A549 (cell line): ENCODE measurements at regions not wholly inside any gene's neighbourhood (a gene's known extent, or its start where the extent isn't known, plus 50 kb on each side); places are given as distances from the start of the nearest gene placed in this dataset.

Experiments
- EP300 ChIP-seq, 2 experiments: fragments of >200 bp; sonication (Bioruptor Twin); formaldehyde crosslinking; IDR thresholded peaks; 2 replicates in 1 of 2; 3 replicates in 1 of 2; pipeline ENCODE4 v1.6.1; 2016 to 2017
- MAX ChIP-seq: IDR thresholded peaks from 2 replicates; pipeline ENCODE4 v1.6.1; 2012
- POLR2A ChIP-seq: IDR thresholded peaks from 2 replicates; pipeline ENCODE4 v1.6.1; 2012; ENCODE audit warnings: mild to moderate bottlenecking, low read length
- RARB ChIP-seq: fragments of 250-450 bp; sonication (Bioruptor Pico); IDR thresholded peaks from 2 replicates; pipeline ENCODE4 v1.8.0; 2021; ENCODE audit warnings: mild to moderate bottlenecking, moderate library complexity
- SMC3 ChIP-seq: fragments of >200 bp; sonication (Bioruptor Twin); formaldehyde crosslinking; IDR thresholded peaks from 3 replicates; pipeline ENCODE4 v1.6.1; 2018; ENCODE audit warnings: inconsistent platforms
- TF ChIP-seq, protein P1 (sequence below): fragments of >200 bp; sonication (Bioruptor Twin); formaldehyde crosslinking; IDR thresholded peaks from 3 replicates; pipeline ENCODE4 v1.5.1; 2016
- TF ChIP-seq, protein P2 (sequence below): fragments of 200-600 bp; sonication (generic); IDR thresholded peaks from 2 replicates; pipeline ENCODE4 v1.6.1; 2016; ENCODE audit warnings: antibody characterized with exemption, mild to moderate bottlenecking, moderate library complexity

DNA sequence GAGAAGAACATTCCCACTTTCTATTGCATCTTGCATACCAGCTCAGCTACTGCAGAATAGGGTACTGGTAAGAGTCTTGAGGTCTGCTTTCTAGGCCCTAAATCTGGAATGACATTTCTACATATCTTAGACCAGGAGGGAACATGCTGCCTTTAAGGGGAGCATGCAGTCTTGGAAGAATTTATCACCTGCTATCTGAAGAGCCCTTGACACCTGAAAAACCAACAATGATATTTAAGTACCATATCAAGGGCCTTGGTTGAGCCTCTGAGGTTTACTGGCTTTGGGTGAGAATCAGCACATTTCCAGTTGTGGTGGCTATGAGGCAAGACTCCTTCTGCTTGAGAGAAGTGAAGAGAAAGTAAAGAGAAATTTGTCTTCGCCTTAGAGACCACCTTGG is 436.8 kb upstream of the SPANXN1 start:
- TF ChIP-seq POLR2A (no peak), MAX (no peak), SMC3 (no peak), RARB (no peak), EP300 (IDR thresholded peaks at IDR 0.05) (no peak)
- TF ChIP-seq, protein P1, sequence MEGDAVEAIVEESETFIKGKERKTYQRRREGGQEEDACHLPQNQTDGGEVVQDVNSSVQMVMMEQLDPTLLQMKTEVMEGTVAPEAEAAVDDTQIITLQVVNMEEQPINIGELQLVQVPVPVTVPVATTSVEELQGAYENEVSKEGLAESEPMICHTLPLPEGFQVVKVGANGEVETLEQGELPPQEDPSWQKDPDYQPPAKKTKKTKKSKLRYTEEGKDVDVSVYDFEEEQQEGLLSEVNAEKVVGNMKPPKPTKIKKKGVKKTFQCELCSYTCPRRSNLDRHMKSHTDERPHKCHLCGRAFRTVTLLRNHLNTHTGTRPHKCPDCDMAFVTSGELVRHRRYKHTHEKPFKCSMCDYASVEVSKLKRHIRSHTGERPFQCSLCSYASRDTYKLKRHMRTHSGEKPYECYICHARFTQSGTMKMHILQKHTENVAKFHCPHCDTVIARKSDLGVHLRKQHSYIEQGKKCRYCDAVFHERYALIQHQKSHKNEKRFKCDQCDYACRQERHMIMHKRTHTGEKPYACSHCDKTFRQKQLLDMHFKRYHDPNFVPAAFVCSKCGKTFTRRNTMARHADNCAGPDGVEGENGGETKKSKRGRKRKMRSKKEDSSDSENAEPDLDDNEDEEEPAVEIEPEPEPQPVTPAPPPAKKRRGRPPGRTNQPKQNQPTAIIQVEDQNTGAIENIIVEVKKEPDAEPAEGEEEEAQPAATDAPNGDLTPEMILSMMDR: no peak
- TF ChIP-seq, protein P2, sequence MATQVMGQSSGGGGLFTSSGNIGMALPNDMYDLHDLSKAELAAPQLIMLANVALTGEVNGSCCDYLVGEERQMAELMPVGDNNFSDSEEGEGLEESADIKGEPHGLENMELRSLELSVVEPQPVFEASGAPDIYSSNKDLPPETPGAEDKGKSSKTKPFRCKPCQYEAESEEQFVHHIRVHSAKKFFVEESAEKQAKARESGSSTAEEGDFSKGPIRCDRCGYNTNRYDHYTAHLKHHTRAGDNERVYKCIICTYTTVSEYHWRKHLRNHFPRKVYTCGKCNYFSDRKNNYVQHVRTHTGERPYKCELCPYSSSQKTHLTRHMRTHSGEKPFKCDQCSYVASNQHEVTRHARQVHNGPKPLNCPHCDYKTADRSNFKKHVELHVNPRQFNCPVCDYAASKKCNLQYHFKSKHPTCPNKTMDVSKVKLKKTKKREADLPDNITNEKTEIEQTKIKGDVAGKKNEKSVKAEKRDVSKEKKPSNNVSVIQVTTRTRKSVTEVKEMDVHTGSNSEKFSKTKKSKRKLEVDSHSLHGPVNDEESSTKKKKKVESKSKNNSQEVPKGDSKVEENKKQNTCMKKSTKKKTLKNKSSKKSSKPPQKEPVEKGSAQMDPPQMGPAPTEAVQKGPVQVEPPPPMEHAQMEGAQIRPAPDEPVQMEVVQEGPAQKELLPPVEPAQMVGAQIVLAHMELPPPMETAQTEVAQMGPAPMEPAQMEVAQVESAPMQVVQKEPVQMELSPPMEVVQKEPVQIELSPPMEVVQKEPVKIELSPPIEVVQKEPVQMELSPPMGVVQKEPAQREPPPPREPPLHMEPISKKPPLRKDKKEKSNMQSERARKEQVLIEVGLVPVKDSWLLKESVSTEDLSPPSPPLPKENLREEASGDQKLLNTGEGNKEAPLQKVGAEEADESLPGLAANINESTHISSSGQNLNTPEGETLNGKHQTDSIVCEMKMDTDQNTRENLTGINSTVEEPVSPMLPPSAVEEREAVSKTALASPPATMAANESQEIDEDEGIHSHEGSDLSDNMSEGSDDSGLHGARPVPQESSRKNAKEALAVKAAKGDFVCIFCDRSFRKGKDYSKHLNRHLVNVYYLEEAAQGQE: no peak
